Endothelial cell of umbilical vein (primary cell): ENCODE measurements at regions not wholly inside any gene's neighbourhood (a gene's known extent, or its start where the extent isn't known, plus 50 kb on each side); places are given as distances from the start of the nearest gene placed in this dataset.

Experiments
- BruUV-seq: library from RNA; stranded (reverse); fragments of 400-500 nt; replicated peaks from 2 replicates; lab custom pipeline; 2021; lab: Mats Ljungman, UMichigan
- CTCF ChIA-PET: fragments of 300-600, 350-600 bp; sonication (Branson Sonifier 250); formaldehyde crosslinking; loops from one replicate; lab custom pipeline; 2021; ENCODE audit warnings: antibody characterized with exemption, inconsistent platforms; lab: Charles Lee
- POLR2A ChIA-PET: fragments of 300-600, 350-600 bp; sonication (Branson Sonifier 250); formaldehyde crosslinking; loops from one replicate; lab custom pipeline; 2021; ENCODE audit warnings: antibody characterized with exemption, inconsistent platforms; lab: Charles Lee
- DNase-seq: peaks from one replicate; pipeline ENCODE4 v3.0.0-alpha.2; 2011; ENCODE audit warnings: low read depth, low spot score
- FAIRE-seq: peaks from 2 replicates; lab custom pipeline; 2011; peaks lifted over from hg19 to GRCh38; lab: Jason Lieb, UNC
- H2AFZ ChIP-seq: 2 replicates; pipeline ENCODE4 v1.6.0; 2012; ENCODE audit warnings: low read depth, low read length, control low read depth, inconsistent platforms
- H3K27ac ChIP-seq: 2 replicates; pipeline ENCODE4 v1.5.1; 2011; ENCODE audit warnings: low read depth, mild to moderate bottlenecking, control low read depth, low read length, moderate library complexity; ENCODE audit not compliant: insufficient read depth
- H3K27me3 ChIP-seq, 2 experiments: 2 replicates each; pipeline versions ENCODE4 v1.6.0 to v1.6.1; 2011; ENCODE audit warnings: low read length in 2 of 2, mixed read lengths in 1 of 2; ENCODE audit not compliant: control insufficient read depth in 2 of 2, insufficient read depth in 2 of 2
- H3K36me3 ChIP-seq, 2 experiments: 2 replicates in 1 of 2; 3 replicates in 1 of 2; pipeline ENCODE4 v1.5.1; 2011; ENCODE audit warnings: low read length in 2 of 2, mild to moderate bottlenecking in 1 of 2, moderate library complexity in 1 of 2; ENCODE audit not compliant: control insufficient read depth in 2 of 2, insufficient read depth in 2 of 2; ENCODE audit errors: extremely low read depth in 1 of 2
- H3K4me1 ChIP-seq: 3 replicates; pipeline ENCODE4 v1.5.1; 2011; ENCODE audit warnings: mild to moderate bottlenecking, low read length; ENCODE audit not compliant: control insufficient read depth, insufficient read depth; ENCODE audit errors: extremely low read depth
- H3K4me2 ChIP-seq: 2 replicates; pipeline ENCODE4 v1.6.1; 2011; ENCODE audit warnings: low read length, control low read depth, mixed read lengths; ENCODE audit not compliant: insufficient read depth
- H3K4me3 ChIP-seq, 3 experiments: fragments of 200-600 bp in 1 of 3; sonication (generic), shearing (Covaris generic) in 1 of 3; replicated peaks in 1 of 3; 2 replicates each; pipeline ENCODE4 v1.5.1; 2011 to 2016; ENCODE audit warnings: control low read depth in 3 of 3, low read length in 3 of 3, mild to moderate bottlenecking in 2 of 3, inconsistent platforms in 1 of 3, low read depth in 1 of 3, moderate library complexity in 1 of 3; ENCODE audit not compliant: insufficient read depth in 1 of 3
- H3K79me2 ChIP-seq: 2 replicates; pipeline ENCODE4 v1.6.0; 2012; ENCODE audit warnings: low read length, inconsistent platforms; ENCODE audit not compliant: control insufficient read depth, insufficient read depth
- H3K9ac ChIP-seq: replicated peaks from 2 replicates; pipeline ENCODE3; 2011; ENCODE audit warnings: low read length, control low read depth; ENCODE audit not compliant: insufficient read depth; ENCODE audit errors: extremely low read depth
- H3K9me1 ChIP-seq: replicated peaks from 3 replicates; pipeline ENCODE4 v1.6.0; 2011; ENCODE audit warnings: mild to moderate bottlenecking, low read length; ENCODE audit not compliant: control insufficient read depth, insufficient read depth; ENCODE audit errors: extremely low read depth
- H3K9me3 ChIP-seq: replicated peaks from 2 replicates; pipeline ENCODE4 v1.5.1; 2012; ENCODE audit warnings: low read length, inconsistent platforms; ENCODE audit not compliant: control insufficient read depth, insufficient read depth
- H4K20me1 ChIP-seq: replicated peaks from 2 replicates; pipeline ENCODE3; 2011; ENCODE audit warnings: mild to moderate bottlenecking, low read length; ENCODE audit not compliant: control insufficient read depth, insufficient read depth; ENCODE audit errors: extremely low read depth
- EZH2 ChIP-seq: IDR thresholded peaks from 2 replicates; pipeline ENCODE4 v1.6.1; 2012; ENCODE audit warnings: borderline replicate concordance, low read depth, mild to moderate bottlenecking, moderate library complexity, low read length, inconsistent platforms; ENCODE audit not compliant: severe bottlenecking
- FOS ChIP-seq: IDR thresholded peaks from 2 replicates; pipeline ENCODE4 v1.6.1; 2011; ENCODE audit warnings: mild to moderate bottlenecking, low read length, moderate library complexity, borderline replicate concordance; ENCODE audit not compliant: insufficient read depth
- GATA2 ChIP-seq: IDR thresholded peaks from 2 replicates; pipeline ENCODE4 v1.7.0; 2011; ENCODE audit warnings: low read depth, mild to moderate bottlenecking, moderate library complexity, mixed read lengths, low read length; ENCODE audit not compliant: insufficient read length, insufficient read depth
- JUN ChIP-seq: IDR thresholded peaks from 2 replicates; pipeline ENCODE4 v1.6.1; 2011; ENCODE audit warnings: borderline replicate concordance, low read depth; ENCODE audit not compliant: insufficient read length, insufficient read depth
- MYC ChIP-seq: IDR thresholded peaks from one replicate; pipeline ENCODE4 v1.6.1; 2011; ENCODE audit warnings: mild to moderate bottlenecking, low read depth, low read length
- POLR2A ChIP-seq: IDR thresholded peaks from 2 replicates; pipeline ENCODE4 v1.6.1; 2012; ENCODE audit warnings: low read depth, mild to moderate bottlenecking, control low read depth, low read length
- POLR2AphosphoS5 ChIP-seq: IDR thresholded peaks from 2 replicates; pipeline ENCODE4 v1.6.1; 2012; ENCODE audit warnings: low read depth, mild to moderate bottlenecking, control low read depth, low read length, moderate library complexity; ENCODE audit not compliant: insufficient read depth
- dilution Hi-C: fragments of 300-500 bp; cut with MboI; formaldehyde crosslinking; loops from one replicate; pipeline ENCODE4 v1.15.0; 2019; ENCODE audit warnings: low sequenced_read_pairs; ENCODE audit not compliant: extremely low pct_ligation_motif_present
- intact Hi-C: fragments of 100-400 bp; cut with micrococcal nuclease; formaldehyde crosslinking; loops from one replicate; pipeline ENCODE4 v1.10.0; 2022
- TF ChIP-seq, protein P1 (sequence below), 2 donors: IDR thresholded peaks; 1 replicate in 1 of 2; 2 replicates in 1 of 2; pipeline ENCODE4 v1.5.1; 2011; ENCODE audit warnings: low read length in 2 of 2, mild to moderate bottlenecking in 2 of 2, moderate library complexity in 2 of 2, control low read depth in 1 of 2, inconsistent platforms in 1 of 2, low read depth in 1 of 2; ENCODE audit not compliant: insufficient read depth in 1 of 2; ENCODE audit errors: extremely low read depth in 1 of 2
- TF ChIP-seq, protein P2 (sequence below): IDR thresholded peaks from 2 replicates; pipeline ENCODE4 v1.6.1; 2011; ENCODE audit not compliant: insufficient read depth, insufficient read length

- Histone ChIP-seq H3K27me3 (no peaks in the 10 kb centered on the region), H3K36me3 (no peaks in the 10 kb centered on the region), H3K79me2 (no peaks in the 10 kb centered on the region), H4K20me1 (no peaks in the 10 kb centered on the region), H3K27ac (no peak overlapping the region), H2AFZ (no peak overlapping the region), H3K9ac (no peak overlapping the region), H3K4me3 (no peak overlapping the region), H3K9me3 (peaks cover 3% of the 10 kb centered on the region), H3K4me2 (no peak overlapping the region), H3K9me1 (no peaks in the 10 kb centered on the region), H3K4me1 (no peaks in the 10 kb centered on the region)
- dilution Hi-C loops (no loop called here), intact Hi-C loops (no loop called here)
- DNase-seq = no peak
- ChIA-PET CTCF (no interaction called here), POLR2A (no interaction called here)
- FAIRE-seq = no peak
- no peak for TF ChIP-seq POLR2A
- TF ChIP-seq GATA2 = no peak
- TF ChIP-seq POLR2AphosphoS5 = no peak
- TF ChIP-seq, protein P1, sequence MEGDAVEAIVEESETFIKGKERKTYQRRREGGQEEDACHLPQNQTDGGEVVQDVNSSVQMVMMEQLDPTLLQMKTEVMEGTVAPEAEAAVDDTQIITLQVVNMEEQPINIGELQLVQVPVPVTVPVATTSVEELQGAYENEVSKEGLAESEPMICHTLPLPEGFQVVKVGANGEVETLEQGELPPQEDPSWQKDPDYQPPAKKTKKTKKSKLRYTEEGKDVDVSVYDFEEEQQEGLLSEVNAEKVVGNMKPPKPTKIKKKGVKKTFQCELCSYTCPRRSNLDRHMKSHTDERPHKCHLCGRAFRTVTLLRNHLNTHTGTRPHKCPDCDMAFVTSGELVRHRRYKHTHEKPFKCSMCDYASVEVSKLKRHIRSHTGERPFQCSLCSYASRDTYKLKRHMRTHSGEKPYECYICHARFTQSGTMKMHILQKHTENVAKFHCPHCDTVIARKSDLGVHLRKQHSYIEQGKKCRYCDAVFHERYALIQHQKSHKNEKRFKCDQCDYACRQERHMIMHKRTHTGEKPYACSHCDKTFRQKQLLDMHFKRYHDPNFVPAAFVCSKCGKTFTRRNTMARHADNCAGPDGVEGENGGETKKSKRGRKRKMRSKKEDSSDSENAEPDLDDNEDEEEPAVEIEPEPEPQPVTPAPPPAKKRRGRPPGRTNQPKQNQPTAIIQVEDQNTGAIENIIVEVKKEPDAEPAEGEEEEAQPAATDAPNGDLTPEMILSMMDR (IDR thresholded peaks at IDR 0.05; ENCODE audit: extremely low read depth in 1 of 2, insufficient read depth in 1 of 2, low read depth in 1 of 2, low read length in 2 of 2) = no peak
- no peak for TF ChIP-seq JUN
- TF ChIP-seq, protein P2, sequence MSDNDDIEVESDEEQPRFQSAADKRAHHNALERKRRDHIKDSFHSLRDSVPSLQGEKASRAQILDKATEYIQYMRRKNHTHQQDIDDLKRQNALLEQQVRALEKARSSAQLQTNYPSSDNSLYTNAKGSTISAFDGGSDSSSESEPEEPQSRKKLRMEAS = no peak
- no peak for TF ChIP-seq EZH2
- no peak for TF ChIP-seq MYC
- TF ChIP-seq FOS = no peak
- BruUV-seq = no TSS peak
These were observed 1431.7 kb downstream of the LRRC4C start for GRCh38 chr11:40027720-40028119.
